Thoracic aorta (tissue), 2 donors: ENCODE measurements at regions not wholly inside any gene's neighbourhood (a gene's known extent, or its start where the extent isn't known, plus 50 kb on each side); places are given as distances from the start of the nearest gene placed in this dataset.
A peak's percentile ranks its signal among the peaks of the same experiment; 100 is the strongest.

ENCODE experiments used
- ATAC-seq: fragments of 150-250 bp; one replicate; pipeline ENCODE4 v1.8.0; 2017; ENCODE audit warnings: low read depth; ENCODE audit not compliant: insufficient number of reproducible peaks, low FRiP score
- DNase-seq: peaks from one replicate; pipeline ENCODE4 v3.0.0-alpha.2; 2020; ENCODE audit warnings: low spot score
- H3K27ac ChIP-seq, 2 donors: fragments of 200-600 bp; sonication (generic); 1 replicate in 1 of 2; 2 replicates in 1 of 2; pipeline ENCODE4 v1.5.1; 2016; ENCODE audit warnings: mild to moderate bottlenecking in 2 of 2, moderate library complexity in 2 of 2
- H3K27me3 ChIP-seq: fragments of 200-600 bp; sonication (generic); replicated peaks from 2 replicates; pipeline ENCODE4 v1.6.0; 2016; ENCODE audit warnings: mild to moderate bottlenecking; ENCODE audit not compliant: insufficient read depth
- H3K36me3 ChIP-seq: fragments of 200-600 bp; sonication (generic); one replicate; pipeline ENCODE4 v1.5.1; 2016
- H3K4me1 ChIP-seq, 2 donors: fragments of 200-600 bp; sonication (generic); 1 replicate in 1 of 2; 2 replicates in 1 of 2; pipeline versions ENCODE4 v1.5.1 to v1.6.0; 2016; ENCODE audit warnings: low read depth in 2 of 2, mild to moderate bottlenecking in 1 of 2; ENCODE audit not compliant: control insufficient read depth in 1 of 2
- H3K4me3 ChIP-seq: fragments of 200-600 bp; sonication (generic); 2 replicates; pipeline ENCODE4 v1.5.1; 2016; ENCODE audit warnings: mild to moderate bottlenecking
- H3K9me3 ChIP-seq: fragments of 200-600 bp; sonication (generic); 2 replicates; pipeline ENCODE4 v1.5.1; 2016
- TF ChIP-seq, protein P1 (sequence below): fragments of 200-600 bp; sonication (generic); IDR thresholded peaks from one replicate; pipeline ENCODE4 v1.5.1; 2019; ENCODE audit warnings: antibody characterized with exemption

- no peak for DNase-seq
- no peak overlapping the region for H3K4me3 ChIP-seq
- H3K27me3 ChIP-seq = no peaks in the 10 kb centered on the region
- no peak overlapping the region for H3K27ac ChIP-seq
- H3K4me1 ChIP-seq = peaks cover 7 to 33% of the 10 kb centered on the region in 2 donors
- TF ChIP-seq, protein P1, sequence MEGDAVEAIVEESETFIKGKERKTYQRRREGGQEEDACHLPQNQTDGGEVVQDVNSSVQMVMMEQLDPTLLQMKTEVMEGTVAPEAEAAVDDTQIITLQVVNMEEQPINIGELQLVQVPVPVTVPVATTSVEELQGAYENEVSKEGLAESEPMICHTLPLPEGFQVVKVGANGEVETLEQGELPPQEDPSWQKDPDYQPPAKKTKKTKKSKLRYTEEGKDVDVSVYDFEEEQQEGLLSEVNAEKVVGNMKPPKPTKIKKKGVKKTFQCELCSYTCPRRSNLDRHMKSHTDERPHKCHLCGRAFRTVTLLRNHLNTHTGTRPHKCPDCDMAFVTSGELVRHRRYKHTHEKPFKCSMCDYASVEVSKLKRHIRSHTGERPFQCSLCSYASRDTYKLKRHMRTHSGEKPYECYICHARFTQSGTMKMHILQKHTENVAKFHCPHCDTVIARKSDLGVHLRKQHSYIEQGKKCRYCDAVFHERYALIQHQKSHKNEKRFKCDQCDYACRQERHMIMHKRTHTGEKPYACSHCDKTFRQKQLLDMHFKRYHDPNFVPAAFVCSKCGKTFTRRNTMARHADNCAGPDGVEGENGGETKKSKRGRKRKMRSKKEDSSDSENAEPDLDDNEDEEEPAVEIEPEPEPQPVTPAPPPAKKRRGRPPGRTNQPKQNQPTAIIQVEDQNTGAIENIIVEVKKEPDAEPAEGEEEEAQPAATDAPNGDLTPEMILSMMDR = no peak
- no peaks in the 10 kb centered on the region for H3K9me3 ChIP-seq
- no peaks in the 10 kb centered on the region for H3K36me3 ChIP-seq
- ATAC-seq = no peak
Observed at GRCh38 chr10:33496096-33496495, 161.6 kb upstream of the NRP1 start.

GRCh38 chr10:33494694-33495265, 160.3 kb upstream of the NRP1 start:
- DNase-seq = no peak
- TF ChIP-seq, protein P1 = no peak
- Histone ChIP-seq H3K4me1 (peaks cover 7 to 40% of the 10 kb centered on the region in 2 donors), H3K36me3 (no peaks in the 10 kb centered on the region), H3K9me3 (no peaks in the 10 kb centered on the region), H3K27ac (no peak overlapping the region), H3K27me3 (no peaks in the 10 kb centered on the region), H3K4me3 (no peak overlapping the region)
- no peak for ATAC-seq

DNA sequence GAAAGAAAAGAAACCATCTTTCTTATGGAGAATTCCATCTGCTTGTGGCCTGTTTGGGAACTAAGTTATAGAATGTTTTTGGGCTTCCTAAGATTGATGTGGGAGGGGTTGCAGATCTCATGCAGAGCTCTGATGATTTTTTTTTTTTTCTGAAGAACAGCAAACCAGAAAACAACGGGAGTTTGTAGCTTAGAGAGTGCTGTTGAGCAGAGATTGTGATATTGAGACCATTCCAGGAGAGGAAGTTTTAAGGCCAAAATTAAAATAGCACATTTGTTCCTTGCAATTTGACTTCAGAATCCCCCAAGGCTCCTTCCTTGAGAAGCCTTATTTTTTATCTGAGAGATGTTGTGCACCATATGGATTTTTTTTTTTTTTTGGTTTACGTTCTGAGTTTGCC, 159.5 kb upstream of the NRP1 start:
- Histone ChIP-seq H3K27ac (peak overlapping the region; percentile 3 to 40), H3K4me3 (no peak overlapping the region), H3K9me3 (no peaks in the 10 kb centered on the region), H3K27me3 (no peaks in the 10 kb centered on the region), H3K4me1 (peaks cover 7 to 48% of the 10 kb centered on the region in 2 donors), H3K36me3 (no peaks in the 10 kb centered on the region)
- DNase-seq (no peak), ATAC-seq (no peak)
- TF ChIP-seq, protein P1 = no peak

DNA sequence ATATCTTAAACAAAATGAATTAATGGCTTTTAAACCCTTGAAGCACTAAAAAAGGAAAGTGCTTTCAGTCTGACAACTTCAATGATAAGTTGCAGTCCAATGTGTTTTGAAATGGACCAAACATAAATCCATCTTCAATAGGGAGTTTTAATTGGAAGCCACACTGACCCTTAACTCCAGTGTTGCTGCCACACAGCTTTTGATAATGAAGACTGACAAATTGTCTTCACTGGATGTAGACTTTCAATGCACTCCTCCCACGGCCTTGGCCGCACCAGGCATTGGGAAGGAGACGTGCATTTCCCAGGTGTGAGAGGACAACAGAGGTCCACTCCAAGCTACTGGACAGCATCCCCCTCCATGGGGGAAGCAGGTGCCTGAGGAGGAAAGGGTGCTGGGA, 159.0 kb upstream of the NRP1 start:
- no peaks in the 10 kb centered on the region for H3K27me3 ChIP-seq
- H3K27ac ChIP-seq = peak overlapping the region; percentile 3 to 40
- ATAC-seq (no peak), DNase-seq (no peak)
- no peaks in the 10 kb centered on the region for H3K36me3 ChIP-seq
- H3K4me1 ChIP-seq = peaks cover 7 to 51% of the 10 kb centered on the region in 2 donors
- H3K4me3 ChIP-seq = no peak overlapping the region
- TF ChIP-seq, protein P1 = no peak
- no peaks in the 10 kb centered on the region for H3K9me3 ChIP-seq

GRCh38 chr10:33492701-33493345, 158.4 kb upstream of the NRP1 start:
- no peak for DNase-seq
- Histone ChIP-seq H3K36me3 (no peaks in the 10 kb centered on the region), H3K27ac (no peak overlapping the region), H3K4me1 (peaks cover 7 to 51% of the 10 kb centered on the region in 2 donors), H3K9me3 (no peaks in the 10 kb centered on the region), H3K4me3 (no peak overlapping the region), H3K27me3 (no peaks in the 10 kb centered on the region)
- ATAC-seq = no peak
- TF ChIP-seq, protein P1 = no peak
